ENCODE measurements at regions not wholly inside any gene's neighbourhood (a gene's known extent, or its start where the extent isn't known, plus 50 kb on each side); places are given as distances from the start of the nearest gene placed in this dataset.

- no peaks in the 10 kb centered on the region for H3K36me3 ChIP-seq (ENCODE audit: control insufficient read depth, insufficient read depth, low read length)
- H3K4me3 ChIP-seq (ENCODE audit: low read depth, low read length), result no peak overlapping the region
- no peak overlapping the region for H3K27ac ChIP-seq (ENCODE audit: insufficient read depth, low read length, poor library complexity, severe bottlenecking)
- Mint-ChIP-seq H3K9me3 (peaks cover 0 to 5% (median 4%) of the 10 kb centered on the region in 7 donors), H3K36me3 (no peaks in the 10 kb centered on the region), H3K27me3 (no peaks in the 10 kb centered on the region), H3K27ac (no peak overlapping the region), H3K4me3 (no peak overlapping the region), H3K4me1 (no peaks in the 10 kb centered on the region)
- H3K9me3 ChIP-seq (ENCODE audit: control insufficient read depth in 2 of 2, low read length in 2 of 2), result no peaks in the 10 kb centered on the region
- H3K27me3 ChIP-seq (ENCODE audit: control insufficient read depth, insufficient read depth, low read length), result no peaks in the 10 kb centered on the region
- H3K4me1 ChIP-seq (ENCODE audit: control insufficient read depth, insufficient read depth, low read length, poor library complexity, severe bottlenecking), result no peaks in the 10 kb centered on the region
- DNase-seq (no peak), ATAC-seq (ENCODE audit: low read depth in 2 of 2) (no peak)
Measured at GRCh38 chr18:73549236-73549635, 598.4 kb downstream of the FBXO15 start.

DNA sequence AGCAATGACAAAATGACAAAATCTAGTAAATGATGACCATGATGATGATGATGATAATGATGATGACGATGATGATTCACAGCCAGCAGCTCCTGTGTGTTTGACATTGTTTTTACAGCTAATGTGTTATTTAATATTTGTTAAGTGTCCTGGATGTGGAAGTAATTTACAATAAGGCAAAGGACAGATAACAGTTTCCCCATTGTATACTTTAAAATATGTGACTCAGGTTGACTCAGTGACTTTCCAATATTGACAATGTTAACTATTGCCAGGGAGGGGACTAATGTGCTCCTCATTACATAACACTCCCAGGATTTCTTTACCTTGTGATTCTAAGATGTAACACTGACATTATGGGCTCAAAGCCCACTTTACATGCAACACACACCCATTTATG is 602.2 kb downstream of the FBXO15 start:
- no peak for ATAC-seq (ENCODE audit: low read depth in 2 of 2)
- no peaks in the 10 kb centered on the region for H3K4me1 ChIP-seq (ENCODE audit: control insufficient read depth, insufficient read depth, low read length, poor library complexity, severe bottlenecking)
- no peak overlapping the region for H3K4me3 ChIP-seq (ENCODE audit: low read depth, low read length)
- no peaks in the 10 kb centered on the region for H3K27me3 Mint-ChIP-seq
- no peak overlapping the region for H3K4me3 Mint-ChIP-seq
- H3K27ac Mint-ChIP-seq, result no peak overlapping the region
- no peaks in the 10 kb centered on the region for H3K4me1 Mint-ChIP-seq
- peaks cover 0 to 8% (median 4%) of the 10 kb centered on the region in 7 donors for H3K9me3 Mint-ChIP-seq
- no peak overlapping the region for H3K27ac ChIP-seq (ENCODE audit: insufficient read depth, low read length, poor library complexity, severe bottlenecking)
- no peaks in the 10 kb centered on the region for H3K36me3 Mint-ChIP-seq
- no peaks in the 10 kb centered on the region for H3K27me3 ChIP-seq (ENCODE audit: control insufficient read depth, insufficient read depth, low read length)
- H3K36me3 ChIP-seq (ENCODE audit: control insufficient read depth, insufficient read depth, low read length), result no peaks in the 10 kb centered on the region
- no peaks in the 10 kb centered on the region for H3K9me3 ChIP-seq (ENCODE audit: control insufficient read depth in 2 of 2, low read length in 2 of 2)
- DNase-seq, result no peak

DNA sequence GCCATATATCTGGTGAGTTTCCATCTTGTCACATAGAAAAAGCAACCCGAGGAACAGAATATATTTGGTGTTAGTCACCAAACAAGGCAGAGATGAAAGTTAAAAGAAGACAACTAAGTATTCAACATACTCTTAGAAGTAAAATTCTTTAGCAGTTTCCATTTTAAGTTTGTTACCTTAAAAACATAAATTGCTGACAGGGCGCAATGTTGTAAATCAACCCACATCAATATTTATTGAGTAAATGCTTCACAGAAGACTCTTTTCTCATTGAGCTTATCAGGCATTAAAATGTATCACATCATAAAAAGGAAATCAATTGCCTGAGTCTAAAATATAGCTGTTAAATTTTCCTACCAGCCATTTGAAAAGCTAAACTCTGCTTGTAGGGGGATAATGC is 603.0 kb downstream of the FBXO15 start:
- Histone ChIP-seq H3K4me1 (ENCODE audit: control insufficient read depth, insufficient read depth, low read length, poor library complexity, severe bottlenecking) (no peaks in the 10 kb centered on the region), H3K9me3 (ENCODE audit: control insufficient read depth in 2 of 2, low read length in 2 of 2) (no peaks in the 10 kb centered on the region), H3K36me3 (ENCODE audit: control insufficient read depth, insufficient read depth, low read length) (no peaks in the 10 kb centered on the region), H3K27me3 (ENCODE audit: control insufficient read depth, insufficient read depth, low read length) (no peaks in the 10 kb centered on the region), H3K4me3 (ENCODE audit: low read depth, low read length) (no peak overlapping the region), H3K27ac (ENCODE audit: insufficient read depth, low read length, poor library complexity, severe bottlenecking) (no peak overlapping the region)
- H3K9me3 Mint-ChIP-seq, result peaks cover 0 to 8% (median 1%) of the 10 kb centered on the region in 7 donors
- DNase-seq (no peak), ATAC-seq (ENCODE audit: low read depth in 2 of 2) (no peak)
- H3K27ac Mint-ChIP-seq, result no peak overlapping the region
- no peaks in the 10 kb centered on the region for H3K36me3 Mint-ChIP-seq
- no peak overlapping the region for H3K4me3 Mint-ChIP-seq
- no peaks in the 10 kb centered on the region for H3K4me1 Mint-ChIP-seq
- H3K27me3 Mint-ChIP-seq, result no peaks in the 10 kb centered on the region

- H3K36me3 ChIP-seq (ENCODE audit: control insufficient read depth, insufficient read depth, low read length), result no peaks in the 10 kb centered on the region
- H3K4me3 Mint-ChIP-seq, result no peak overlapping the region
- H3K9me3 ChIP-seq (ENCODE audit: control insufficient read depth in 2 of 2, low read length in 2 of 2), result no peaks in the 10 kb centered on the region
- H3K27me3 ChIP-seq (ENCODE audit: control insufficient read depth, insufficient read depth, low read length), result no peaks in the 10 kb centered on the region
- H3K9me3 Mint-ChIP-seq, result peaks cover 0 to 8% (median 1%) of the 10 kb centered on the region in 7 donors
- H3K4me3 ChIP-seq (ENCODE audit: low read depth, low read length), result no peak overlapping the region
- ATAC-seq (ENCODE audit: low read depth in 2 of 2) (no peak), DNase-seq (no peak)
- H3K36me3 Mint-ChIP-seq, result no peaks in the 10 kb centered on the region
- no peaks in the 10 kb centered on the region for H3K4me1 Mint-ChIP-seq
- H3K27ac Mint-ChIP-seq, result no peak overlapping the region
- no peaks in the 10 kb centered on the region for H3K27me3 Mint-ChIP-seq
- H3K27ac ChIP-seq (ENCODE audit: insufficient read depth, low read length, poor library complexity, severe bottlenecking), result no peak overlapping the region
- no peaks in the 10 kb centered on the region for H3K4me1 ChIP-seq (ENCODE audit: control insufficient read depth, insufficient read depth, low read length, poor library complexity, severe bottlenecking)
Measured at GRCh38 chr18:73544032-73544431, 603.6 kb downstream of the FBXO15 start.

- Mint-ChIP-seq H3K36me3 (peaks cover 3% of the 10 kb centered on the region), H3K27ac (no peak overlapping the region), H3K9me3 (peaks cover 0 to 12% (median 1%) of the 10 kb centered on the region in 7 donors), H3K4me1 (no peaks in the 10 kb centered on the region), H3K4me3 (no peak overlapping the region), H3K27me3 (no peaks in the 10 kb centered on the region)
- Histone ChIP-seq H3K9me3 (ENCODE audit: control insufficient read depth in 2 of 2, low read length in 2 of 2) (no peaks in the 10 kb centered on the region), H3K27ac (ENCODE audit: insufficient read depth, low read length, poor library complexity, severe bottlenecking) (no peak overlapping the region), H3K4me1 (ENCODE audit: control insufficient read depth, insufficient read depth, low read length, poor library complexity, severe bottlenecking) (no peaks in the 10 kb centered on the region), H3K4me3 (ENCODE audit: low read depth, low read length) (no peak overlapping the region), H3K27me3 (ENCODE audit: control insufficient read depth, insufficient read depth, low read length) (no peaks in the 10 kb centered on the region), H3K36me3 (ENCODE audit: control insufficient read depth, insufficient read depth, low read length) (no peaks in the 10 kb centered on the region)
- no peak for DNase-seq
- ATAC-seq (ENCODE audit: low read depth in 2 of 2), result no peak
Measured at GRCh38 chr18:73535990-73536389, 611.6 kb downstream of the FBXO15 start.

DNA sequence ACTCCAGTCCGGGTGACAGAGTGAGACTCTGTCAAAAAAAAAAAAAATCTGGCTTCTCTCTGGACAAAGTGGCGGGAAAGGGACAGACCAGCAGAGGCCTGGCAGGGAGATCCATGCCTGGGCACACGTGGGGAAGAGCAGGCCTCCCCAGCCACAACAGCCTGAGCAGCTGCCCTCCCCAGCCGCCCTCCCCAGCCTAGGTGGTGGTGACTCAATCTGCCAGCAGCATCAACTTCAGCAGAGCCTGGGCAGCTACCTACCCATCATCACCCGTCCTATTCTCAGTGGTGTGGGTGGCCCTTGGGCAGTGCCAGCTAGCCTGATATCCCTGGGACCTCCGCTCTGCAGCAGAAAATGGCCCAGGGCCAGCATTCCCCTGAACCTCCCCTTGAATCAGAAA is 612.4 kb downstream of the FBXO15 start:
- Histone ChIP-seq H3K4me1 (ENCODE audit: control insufficient read depth, insufficient read depth, low read length, poor library complexity, severe bottlenecking) (no peaks in the 10 kb centered on the region), H3K36me3 (ENCODE audit: control insufficient read depth, insufficient read depth, low read length) (no peaks in the 10 kb centered on the region), H3K27me3 (ENCODE audit: control insufficient read depth, insufficient read depth, low read length) (no peaks in the 10 kb centered on the region), H3K27ac (ENCODE audit: insufficient read depth, low read length, poor library complexity, severe bottlenecking) (no peak overlapping the region), H3K9me3 (ENCODE audit: control insufficient read depth in 2 of 2, low read length in 2 of 2) (no peaks in the 10 kb centered on the region), H3K4me3 (ENCODE audit: low read depth, low read length) (no peak overlapping the region)
- no peak overlapping the region for H3K27ac Mint-ChIP-seq
- peaks cover 3% of the 10 kb centered on the region for H3K36me3 Mint-ChIP-seq
- no peaks in the 10 kb centered on the region for H3K4me1 Mint-ChIP-seq
- no peak overlapping the region for H3K4me3 Mint-ChIP-seq
- H3K27me3 Mint-ChIP-seq, result no peaks in the 10 kb centered on the region
- DNase-seq (no peak), ATAC-seq (ENCODE audit: low read depth in 2 of 2) (no peak)
- H3K9me3 Mint-ChIP-seq, result peaks cover 0 to 14% (median 5%) of the 10 kb centered on the region in 7 donors

DNA sequence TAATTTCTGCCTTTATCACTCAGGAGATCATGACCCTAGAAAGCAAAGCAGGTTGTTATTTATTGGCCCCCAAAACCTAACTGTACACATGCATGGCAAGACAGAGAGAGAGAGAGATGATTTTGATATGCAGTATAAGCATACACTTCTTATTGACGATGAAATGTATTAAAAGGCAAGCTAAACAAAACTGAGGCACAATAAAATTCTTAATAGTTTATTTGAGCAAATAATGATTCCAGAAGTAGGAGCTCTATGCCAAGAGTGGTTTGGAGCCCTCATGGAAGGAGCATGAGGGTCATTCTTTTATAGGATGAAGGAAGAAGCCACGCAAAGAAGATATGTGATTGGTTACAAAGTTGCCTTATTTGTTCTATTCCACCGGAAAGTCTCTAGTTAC is 616.0 kb downstream of the FBXO15 start:
- Mint-ChIP-seq H3K4me3 (no peak overlapping the region), H3K36me3 (peaks cover 3% of the 10 kb centered on the region), H3K27ac (no peak overlapping the region), H3K9me3 (peaks cover 0 to 19% (median 6%) of the 10 kb centered on the region in 7 donors), H3K4me1 (no peaks in the 10 kb centered on the region), H3K27me3 (no peaks in the 10 kb centered on the region)
- no peak overlapping the region for H3K27ac ChIP-seq (ENCODE audit: insufficient read depth, low read length, poor library complexity, severe bottlenecking)
- no peak for ATAC-seq (ENCODE audit: low read depth in 2 of 2)
- H3K9me3 ChIP-seq (ENCODE audit: control insufficient read depth in 2 of 2, low read length in 2 of 2), result no peaks in the 10 kb centered on the region
- no peak overlapping the region for H3K4me3 ChIP-seq (ENCODE audit: low read depth, low read length)
- H3K36me3 ChIP-seq (ENCODE audit: control insufficient read depth, insufficient read depth, low read length), result no peaks in the 10 kb centered on the region
- no peaks in the 10 kb centered on the region for H3K4me1 ChIP-seq (ENCODE audit: control insufficient read depth, insufficient read depth, low read length, poor library complexity, severe bottlenecking)
- no peaks in the 10 kb centered on the region for H3K27me3 ChIP-seq (ENCODE audit: control insufficient read depth, insufficient read depth, low read length)
- DNase-seq, result no peak

DNA sequence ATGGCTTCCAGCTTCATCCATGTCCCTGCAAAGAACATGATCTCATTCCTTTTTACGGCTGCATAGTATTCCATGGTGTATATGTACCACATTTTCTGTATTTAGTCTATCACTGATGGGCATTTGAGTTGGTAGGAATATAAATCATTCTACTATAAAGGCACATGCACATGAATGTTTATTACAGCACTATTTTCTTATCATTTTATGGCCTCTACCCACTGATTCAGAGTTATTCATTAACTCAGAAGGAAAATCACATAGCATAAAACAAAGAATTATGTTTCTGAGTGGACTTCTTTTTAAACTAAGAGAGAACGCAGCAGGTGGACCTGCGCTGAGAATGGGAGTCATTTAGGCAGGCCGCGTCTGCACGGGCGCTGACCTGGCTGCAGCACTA is 619.6 kb downstream of the FBXO15 start:
- DNase-seq (no peak), ATAC-seq (ENCODE audit: low read depth in 2 of 2) (no peak)
- Mint-ChIP-seq H3K27ac (no peak overlapping the region), H3K4me1 (no peaks in the 10 kb centered on the region), H3K9me3 (peaks cover 0 to 14% (median 11%) of the 10 kb centered on the region in 7 donors), H3K4me3 (no peak overlapping the region), H3K36me3 (no peaks in the 10 kb centered on the region), H3K27me3 (no peaks in the 10 kb centered on the region)
- Histone ChIP-seq H3K4me1 (ENCODE audit: control insufficient read depth, insufficient read depth, low read length, poor library complexity, severe bottlenecking) (no peaks in the 10 kb centered on the region), H3K27ac (ENCODE audit: insufficient read depth, low read length, poor library complexity, severe bottlenecking) (no peak overlapping the region), H3K4me3 (ENCODE audit: low read depth, low read length) (no peak overlapping the region), H3K27me3 (ENCODE audit: control insufficient read depth, insufficient read depth, low read length) (no peaks in the 10 kb centered on the region), H3K36me3 (ENCODE audit: control insufficient read depth, insufficient read depth, low read length) (no peaks in the 10 kb centered on the region), H3K9me3 (ENCODE audit: control insufficient read depth in 2 of 2, low read length in 2 of 2) (no peaks in the 10 kb centered on the region)
